ENCODE measurements at regions not wholly inside any gene's neighbourhood (a gene's known extent, or its start where the extent isn't known, plus 50 kb on each side); places are given as distances from the start of the nearest gene placed in this dataset.

DNA sequence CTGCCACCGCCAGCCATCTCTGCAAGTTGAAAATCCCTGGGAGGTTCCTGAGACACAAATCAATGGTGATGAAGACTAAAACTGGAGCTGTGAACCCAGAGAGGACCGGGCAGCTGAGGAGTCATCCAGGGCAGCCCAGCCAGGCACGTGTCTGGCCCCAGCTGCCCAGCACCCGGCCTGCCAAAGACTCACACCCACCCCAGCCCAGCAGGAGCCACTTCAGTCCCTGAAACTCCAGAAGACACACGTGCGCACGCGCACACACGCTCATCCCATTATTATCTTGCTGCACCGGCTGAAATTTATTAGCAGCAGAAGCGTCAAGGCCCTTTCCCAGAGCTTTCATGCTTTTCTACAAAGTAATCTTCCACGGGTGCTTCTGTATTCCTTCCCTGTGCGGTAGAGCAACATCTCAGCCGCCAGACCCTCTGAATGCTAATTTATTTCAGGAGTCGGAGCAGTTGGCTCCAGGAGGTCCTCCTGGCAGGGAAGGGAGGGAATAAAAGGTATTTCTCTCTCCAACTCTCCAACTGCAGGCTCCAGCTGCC, 59.8 kb upstream of the RBFOX3 start:
- H3K4me3 Mint-ChIP-seq: no peak overlapping the region
- no CpG with 5 or more reads among the region's 15 CpGs for WGBS (ENCODE audit: extremely low coverage, insufficient read length, low lambda C conversion rate)

More for the DNA sequence above, 59.8 kb upstream of the RBFOX3 start:
- H2BK15ac ChIP-seq (ENCODE audit: low read depth, low read length): no peak overlapping the region
- H3K23me2 ChIP-seq (ENCODE audit: insufficient read length, low read depth, low read length, poor library complexity, severe bottlenecking): no peaks in the 10 kb centered on the region
- H4K20me1 ChIP-seq (ENCODE audit: control insufficient read depth, insufficient read depth, insufficient read length): no peaks in the 10 kb centered on the region
- no peak overlapping the region for H2AFZ ChIP-seq (ENCODE audit: low read length)
- H3K27me3 Mint-ChIP-seq (ENCODE audit: low read depth): peaks cover 54% of the 10 kb centered on the region
- no peak overlapping the region for H3K27ac Mint-ChIP-seq
- H2BK5ac ChIP-seq (ENCODE audit: insufficient read length, low read length): no peak overlapping the region
- no peak overlapping the region for H3K4ac ChIP-seq (ENCODE audit: low read depth, low read length)
- H3K36me3 Mint-ChIP-seq (ENCODE audit: insufficient read depth in 1 of 3, low read depth in 3 of 3): peaks cover 3 to 7% (median 7%) of the 10 kb centered on the region in 3 experiments
- no peaks in the 10 kb centered on the region for H3K79me2 ChIP-seq (ENCODE audit: insufficient read depth, low read length)
- no peak overlapping the region for H2BK120ac ChIP-seq (ENCODE audit: low read depth, low read length, poor library complexity, severe bottlenecking)
- TF ChIP-seq, protein P1, sequence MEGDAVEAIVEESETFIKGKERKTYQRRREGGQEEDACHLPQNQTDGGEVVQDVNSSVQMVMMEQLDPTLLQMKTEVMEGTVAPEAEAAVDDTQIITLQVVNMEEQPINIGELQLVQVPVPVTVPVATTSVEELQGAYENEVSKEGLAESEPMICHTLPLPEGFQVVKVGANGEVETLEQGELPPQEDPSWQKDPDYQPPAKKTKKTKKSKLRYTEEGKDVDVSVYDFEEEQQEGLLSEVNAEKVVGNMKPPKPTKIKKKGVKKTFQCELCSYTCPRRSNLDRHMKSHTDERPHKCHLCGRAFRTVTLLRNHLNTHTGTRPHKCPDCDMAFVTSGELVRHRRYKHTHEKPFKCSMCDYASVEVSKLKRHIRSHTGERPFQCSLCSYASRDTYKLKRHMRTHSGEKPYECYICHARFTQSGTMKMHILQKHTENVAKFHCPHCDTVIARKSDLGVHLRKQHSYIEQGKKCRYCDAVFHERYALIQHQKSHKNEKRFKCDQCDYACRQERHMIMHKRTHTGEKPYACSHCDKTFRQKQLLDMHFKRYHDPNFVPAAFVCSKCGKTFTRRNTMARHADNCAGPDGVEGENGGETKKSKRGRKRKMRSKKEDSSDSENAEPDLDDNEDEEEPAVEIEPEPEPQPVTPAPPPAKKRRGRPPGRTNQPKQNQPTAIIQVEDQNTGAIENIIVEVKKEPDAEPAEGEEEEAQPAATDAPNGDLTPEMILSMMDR (conservative IDR thresholded peaks at IDR 0.05): no peak
- DNase-seq: no peak
- no peak overlapping the region for H3K14ac ChIP-seq (ENCODE audit: insufficient read depth, low read length)
- no peaks in the 10 kb centered on the region; the same call in 1 of the 2 replicates for H3K4me1 ChIP-seq (ENCODE audit: insufficient read depth, low read length)
- H3K18ac ChIP-seq (ENCODE audit: insufficient read length, low read depth, low read length): no peak overlapping the region
- H3K56ac ChIP-seq (ENCODE audit: insufficient read length, low read depth, low read length): no peak overlapping the region
- no peak overlapping the region for H3T11ph ChIP-seq (ENCODE audit: low read length)
- no peaks in the 10 kb centered on the region for H3K9me3 ChIP-seq (ENCODE audit: control insufficient read depth, low read depth, low read length)
- peaks cover 11 to 12% of the 10 kb centered on the region in 2 experiments for H3K9me3 Mint-ChIP-seq
- no peak overlapping the region for H3K9ac ChIP-seq (ENCODE audit: extremely low read depth, insufficient read length, low read length)
- H2AK5ac ChIP-seq (ENCODE audit: insufficient read length, low read length): no peak overlapping the region
- H3K27ac ChIP-seq (ENCODE audit: insufficient read length, low read depth, low read length): no peak overlapping the region
- H4K91ac ChIP-seq (ENCODE audit: insufficient read length, low read depth, low read length): no peak overlapping the region
- H3K23ac ChIP-seq (ENCODE audit: insufficient read length, low read depth, low read length): no peak overlapping the region
- H3K27me3 ChIP-seq (ENCODE audit: insufficient read depth, low read length): no peaks in the 10 kb centered on the region
- H2BK12ac ChIP-seq (ENCODE audit: insufficient read length, low read depth, low read length): no peak overlapping the region
- H3K4me2 ChIP-seq (ENCODE audit: insufficient read depth, insufficient read length, low read length): no peak overlapping the region
- H2BK20ac ChIP-seq (ENCODE audit: low read depth, low read length, poor library complexity, severe bottlenecking): no peak overlapping the region
- no peaks in the 10 kb centered on the region for H3K79me1 ChIP-seq (ENCODE audit: insufficient read depth, low read depth, low read length, poor library complexity, severe bottlenecking)
- no peak overlapping the region for H4K5ac ChIP-seq (ENCODE audit: insufficient read length, low read depth, low read length)
- no peak overlapping the region for H4K8ac ChIP-seq (replicated peaks; ENCODE audit: insufficient read length, low read depth, low read length)
- H3K4me1 Mint-ChIP-seq: peaks cover 11 to 34% of the 10 kb centered on the region in 2 experiments
